Kidney (tissue), 13 donors: ENCODE measurements at regions not wholly inside any gene's neighbourhood (a gene's known extent, or its start where the extent isn't known, plus 50 kb on each side); places are given as distances from the start of the nearest gene placed in this dataset.

Experiments used
- DNase-seq, 5 donors: peaks; one replicate each; pipeline ENCODE4 v3.0.0-alpha.2; 2013 to 2020
- FAIRE-seq: peaks from 2 replicates; lab custom pipeline; 2012; peaks lifted over from hg19 to GRCh38; lab: Jason Lieb, UNC
- H3K27ac ChIP-seq, 2 donors: one replicate each; pipeline ENCODE4 v1.7.0; 2013; ENCODE audit warnings: low read depth in 2 of 2, low read length in 2 of 2, inconsistent platforms in 1 of 2
- H3K27me3 ChIP-seq: one replicate; pipeline ENCODE4 v1.7.1; 2013; ENCODE audit warnings: low read length, inconsistent platforms; ENCODE audit not compliant: control insufficient read depth, insufficient read depth
- H3K36me3 ChIP-seq, 3 donors: one replicate each; pipeline versions ENCODE4 v1.7.0 to v1.7.1; 2013; ENCODE audit warnings: low read length in 3 of 3, control low read depth in 1 of 3, inconsistent platforms in 1 of 3; ENCODE audit not compliant: insufficient read depth in 3 of 3, control insufficient read depth in 2 of 3
- H3K4me1 ChIP-seq, 3 donors: one replicate each; pipeline versions ENCODE4 v1.7.0 to v1.7.1; 2013; ENCODE audit warnings: low read length in 3 of 3, inconsistent platforms in 1 of 3, low read depth in 1 of 3; ENCODE audit not compliant: control insufficient read depth in 2 of 3, insufficient read depth in 2 of 3
- H3K4me3 ChIP-seq, 3 donors: one replicate each; pipeline versions ENCODE4 v1.7.0 to v1.8.1; 2013; ENCODE audit warnings: low read length in 3 of 3, control low read depth in 1 of 3, inconsistent platforms in 1 of 3
- H3K9ac ChIP-seq, 3 donors: one replicate each; pipeline versions ENCODE4 v1.7.0 to v1.7.1; 2013; ENCODE audit warnings: low read length in 3 of 3, control low read depth in 1 of 3, inconsistent platforms in 1 of 3
- H3K9me3 ChIP-seq, 3 donors: one replicate each; pipeline versions ENCODE4 v1.7.0 to v1.7.1; 2013; ENCODE audit warnings: low read length in 3 of 3, control low read depth in 1 of 3, inconsistent platforms in 1 of 3; ENCODE audit not compliant: control insufficient read depth in 2 of 3, insufficient read depth in 1 of 3
- CTCF ChIP-seq: IDR thresholded peaks from 3 replicates; pipeline ENCODE4 v1.5.1; 2012; ENCODE audit warnings: mild to moderate bottlenecking, moderate library complexity, borderline replicate concordance; ENCODE audit not compliant: insufficient read depth; ENCODE audit errors: extremely low read depth
- intact Hi-C: fragments of 100-400 bp; cut with DNase I; formaldehyde crosslinking; loops from one replicate; pipeline ENCODE4 v1.11.1; 2022
- donor health status: control.
- donor health status: control.
- donor health status: control.
- donor health status: control.
- donor health status: control.
- donor health status: DM: yes; HTN: yes; CAD: no.
- donor health status: Normal renal cell carcinoma (clear cell type).

- intact Hi-C loops = no loop called here
- DNase-seq (no peak), FAIRE-seq (no peak)
- Histone ChIP-seq H3K27ac (no peak overlapping the region), H3K27me3 (peaks cover 2% of the 10 kb centered on the region), H3K9ac (no peak overlapping the region), H3K36me3 (no peaks in the 10 kb centered on the region), H3K4me1 (no peaks in the 10 kb centered on the region), H3K9me3 (no peaks in the 10 kb centered on the region), H3K4me3 (no peak overlapping the region)
- no peak for TF ChIP-seq CTCF
Measured at GRCh38 chrX:41024755-41025154, 60.5 kb upstream of the USP9X start.

- H3K9me3 ChIP-seq = no peaks in the 10 kb centered on the region
- intact Hi-C loops = no loop called here
- H3K4me1 ChIP-seq = no peaks in the 10 kb centered on the region
- no peak overlapping the region for H3K9ac ChIP-seq
- TF ChIP-seq CTCF = no peak
- H3K27ac ChIP-seq = no peak overlapping the region
- peak in 2 of 5 donors; percentile 21 to 39 for DNase-seq
- peaks cover 2% of the 10 kb centered on the region for H3K27me3 ChIP-seq
- H3K36me3 ChIP-seq = no peaks in the 10 kb centered on the region
- no peak overlapping the region for H3K4me3 ChIP-seq
- FAIRE-seq = no peak
Measured at GRCh38 chrX:41025926-41026701, 59.1 kb upstream of the USP9X start.

GRCh38 chrX:41026702-41027078 is 58.6 kb upstream of the USP9X start:
- FAIRE-seq = no peak
- peaks cover 4% of the 10 kb centered on the region for H3K27me3 ChIP-seq
- H3K36me3 ChIP-seq = no peaks in the 10 kb centered on the region
- H3K4me3 ChIP-seq = no peak overlapping the region
- H3K27ac ChIP-seq = no peak overlapping the region
- no peaks in the 10 kb centered on the region for H3K4me1 ChIP-seq
- intact Hi-C loops = no loop called here
- no peak for TF ChIP-seq CTCF
- DNase-seq = no peak
- no peaks in the 10 kb centered on the region for H3K9me3 ChIP-seq
- no peak overlapping the region for H3K9ac ChIP-seq
